ENCODE measurements at regions not wholly inside any gene's neighbourhood (a gene's known extent, or its start where the extent isn't known, plus 50 kb on each side); places are given as distances from the start of the nearest gene placed in this dataset.
"Not testable (repeated sequence)": the region's sequence is repeated elsewhere in the genome, so short reads cannot be mapped to it uniquely, and the experiment has no call there.

DNA sequence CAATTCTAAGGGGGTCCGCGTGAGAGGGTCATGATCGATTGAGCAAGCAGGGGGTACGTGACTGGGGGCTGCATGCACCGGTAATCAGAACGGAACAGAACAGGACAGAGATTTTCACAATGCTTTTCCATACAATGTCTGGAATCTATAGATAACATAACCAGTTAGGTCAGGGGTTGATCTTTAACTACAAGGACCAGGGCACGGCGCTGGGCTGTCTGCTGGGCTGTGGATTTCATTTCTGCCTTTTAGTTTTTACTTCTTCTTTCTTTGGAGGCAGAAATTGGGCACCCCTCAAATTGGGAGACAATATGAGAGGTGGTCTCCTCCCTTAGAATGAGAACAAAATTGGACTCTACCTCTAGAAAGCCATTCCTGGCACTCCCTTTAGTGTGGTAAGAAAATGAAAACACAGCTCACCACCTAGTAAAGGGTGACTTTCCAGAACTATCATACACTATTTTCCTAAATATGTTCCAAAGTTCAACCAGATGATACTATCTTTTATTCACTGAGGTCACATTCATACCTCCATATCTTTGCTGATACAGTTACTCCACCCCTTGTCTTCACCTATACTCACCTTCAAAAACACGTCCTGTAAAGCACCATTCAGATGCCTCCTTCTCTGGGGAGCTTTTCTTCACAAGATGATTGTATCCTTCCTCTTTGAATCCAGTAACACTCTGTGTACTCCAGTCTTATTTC is 1058.3 kb upstream of the SLIT2 start:
- DNase-seq, result no peak

DNA sequence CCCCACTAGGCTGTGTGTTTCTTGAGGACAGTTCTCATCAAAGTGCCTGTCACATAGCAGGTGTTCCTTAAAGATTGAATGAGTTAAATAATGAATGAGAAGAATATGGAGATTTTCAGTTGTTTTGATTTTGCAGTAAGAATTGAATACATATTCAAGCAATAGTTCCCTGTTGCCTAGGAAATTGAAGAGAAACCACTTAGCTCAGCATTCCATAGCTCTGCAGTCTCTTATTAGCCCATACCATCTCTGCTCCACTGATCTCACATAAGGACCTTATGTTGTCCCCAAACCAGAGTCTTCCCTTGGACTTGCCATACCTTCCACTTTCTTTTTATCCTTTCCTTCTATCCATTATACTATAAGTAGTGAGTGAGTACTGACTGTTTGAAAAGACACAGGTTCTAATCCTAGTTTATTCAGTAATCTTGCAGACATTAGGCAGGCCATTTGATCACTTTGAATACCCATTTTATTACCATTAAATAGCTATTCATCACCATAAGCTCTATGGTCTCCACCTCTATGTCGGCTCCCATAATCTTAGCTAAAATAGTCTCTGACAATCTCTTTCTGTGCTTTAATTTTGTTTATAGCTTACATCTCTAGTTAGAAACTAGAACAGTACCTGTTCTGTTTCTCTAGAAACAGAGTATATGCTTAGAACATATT is 1059.6 kb upstream of the SLIT2 start:
- no peak for DNase-seq

DNA sequence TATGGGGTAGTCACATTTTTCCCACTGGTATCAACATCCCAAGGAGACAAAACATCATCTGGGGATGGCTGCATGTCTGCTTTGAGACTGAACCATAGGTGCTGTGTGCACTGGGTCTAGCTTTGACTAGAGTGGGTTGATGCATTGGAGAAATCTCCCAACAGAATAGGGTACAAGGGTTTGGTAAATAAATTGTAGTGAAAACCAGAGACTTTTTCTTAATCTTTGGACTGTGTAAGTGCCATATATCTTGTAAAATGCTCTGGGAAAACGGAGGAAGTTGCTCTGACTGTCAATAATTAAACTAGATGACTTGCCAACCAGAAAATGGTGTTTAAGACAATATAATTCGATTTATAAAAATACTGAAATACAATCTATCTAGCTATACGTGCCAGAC is 1064.0 kb upstream of the SLIT2 start:
- DNase-seq, result no peak

DNA sequence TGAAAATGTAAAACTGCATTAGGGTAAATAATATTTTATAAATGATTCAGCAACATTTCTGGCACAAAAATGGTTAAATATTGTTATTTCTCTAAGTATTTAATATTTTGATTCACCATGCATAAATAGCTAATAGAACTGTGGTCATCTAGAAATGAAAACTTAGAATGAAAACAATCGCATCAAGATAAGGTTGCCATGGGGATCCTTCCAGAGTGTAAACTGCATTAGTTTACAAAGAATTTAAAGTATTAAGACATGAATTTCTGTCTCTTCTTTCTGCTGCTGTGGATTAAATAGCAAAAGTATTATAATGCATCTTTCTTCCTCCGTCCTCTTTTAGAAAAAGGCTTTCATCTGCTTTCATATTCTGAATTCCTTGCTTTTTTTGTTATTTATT is 1064.6 kb upstream of the SLIT2 start:
- DNase-seq, result no peak

DNA sequence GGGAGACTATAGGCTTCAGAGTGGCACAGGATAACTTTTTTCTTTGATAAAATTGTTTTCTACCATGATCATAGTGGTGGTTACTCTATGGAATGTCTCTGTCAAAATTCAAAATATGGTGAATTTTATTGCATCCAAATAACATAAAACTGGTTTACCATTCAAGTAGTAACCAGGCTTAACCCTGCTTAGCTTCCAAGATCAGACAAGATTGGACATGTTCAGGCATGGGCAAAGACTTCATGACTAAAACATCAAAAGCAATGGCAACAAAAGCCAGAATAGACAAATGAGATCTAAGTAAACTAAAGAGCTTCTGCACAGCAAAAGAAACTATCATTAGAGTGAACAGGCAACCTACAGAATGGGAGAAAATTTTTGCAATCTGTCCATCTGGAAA is 1070.1 kb upstream of the SLIT2 start:
- not testable (repeated sequence) for DNase-seq

DNA sequence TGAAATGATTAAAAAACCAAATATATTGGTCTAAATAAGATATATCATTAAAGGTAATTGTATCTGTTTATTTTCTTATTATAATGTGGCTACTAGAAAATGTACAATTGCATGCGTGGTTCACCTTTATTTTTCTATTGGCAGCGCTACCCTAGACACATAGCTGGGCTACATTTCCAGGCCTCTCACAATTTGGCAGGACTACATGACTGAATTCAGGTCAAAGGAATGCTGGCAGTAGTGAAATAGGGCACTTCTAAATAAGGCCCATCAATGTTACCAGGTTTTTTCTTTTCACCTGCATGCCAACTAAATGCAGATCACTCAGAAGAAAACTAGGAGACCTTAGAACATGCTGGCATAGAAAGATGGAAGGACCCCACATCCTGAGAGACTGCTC is 1072.9 kb upstream of the SLIT2 start:
- DNase-seq, result no peak

DNA sequence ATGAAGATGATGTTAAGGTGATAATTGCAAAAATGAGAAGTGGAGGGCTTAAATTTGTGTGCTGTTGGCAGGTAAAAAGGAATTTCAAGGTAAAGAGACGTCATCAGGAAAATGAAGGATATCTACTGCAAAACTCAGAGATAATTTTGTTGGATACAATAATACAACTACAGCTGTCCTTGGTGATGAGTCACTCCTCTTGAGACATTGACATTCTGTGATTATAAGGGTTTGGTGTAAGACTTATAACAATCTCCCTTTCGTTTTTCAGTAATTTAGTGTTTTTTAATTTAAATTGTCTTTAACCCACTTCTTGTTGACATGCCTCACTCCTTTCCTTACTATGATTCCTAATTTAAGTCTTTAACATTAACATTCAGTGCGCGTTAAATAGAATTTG is 1074.1 kb upstream of the SLIT2 start:
- no peak for DNase-seq

DNA sequence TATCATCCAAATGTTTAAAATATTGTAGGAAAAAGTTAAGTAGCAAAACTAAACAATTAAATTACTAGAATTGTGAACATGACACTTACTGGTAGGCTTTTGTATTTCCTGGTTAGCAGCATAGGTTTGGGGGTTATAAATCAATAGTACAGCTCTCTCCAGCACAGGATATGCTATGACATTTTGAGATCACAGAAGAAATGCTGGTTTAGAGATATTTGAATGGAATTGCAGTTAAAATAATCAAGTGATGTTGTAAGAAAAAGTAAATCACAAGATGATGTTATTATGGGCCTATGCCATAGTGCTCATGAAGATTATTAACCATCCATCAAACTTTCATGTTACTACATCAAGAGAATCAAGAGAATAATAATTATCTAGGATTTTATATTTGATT is 1079.9 kb upstream of the SLIT2 start:
- DNase-seq, result no peak

DNA sequence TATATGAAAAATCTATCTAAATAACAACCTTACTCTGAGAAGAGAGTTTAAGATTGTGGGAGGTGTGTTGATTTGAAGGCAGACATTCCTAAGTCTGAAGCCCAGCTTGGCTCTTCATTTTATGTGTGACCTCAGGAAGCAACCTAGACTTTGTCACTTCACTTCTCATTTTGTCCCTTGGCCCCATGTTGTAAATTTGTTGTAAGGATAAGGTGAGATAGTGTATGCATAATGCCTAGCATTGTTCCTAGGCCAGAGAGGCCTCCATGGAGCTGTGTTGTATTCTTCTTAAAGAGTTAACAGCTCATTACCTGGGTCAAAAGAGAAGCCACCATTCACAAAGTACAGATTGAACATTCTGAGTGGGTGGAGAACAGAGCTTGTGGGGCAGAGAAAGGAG is 1084.4 kb upstream of the SLIT2 start:
- no peak for DNase-seq

DNA sequence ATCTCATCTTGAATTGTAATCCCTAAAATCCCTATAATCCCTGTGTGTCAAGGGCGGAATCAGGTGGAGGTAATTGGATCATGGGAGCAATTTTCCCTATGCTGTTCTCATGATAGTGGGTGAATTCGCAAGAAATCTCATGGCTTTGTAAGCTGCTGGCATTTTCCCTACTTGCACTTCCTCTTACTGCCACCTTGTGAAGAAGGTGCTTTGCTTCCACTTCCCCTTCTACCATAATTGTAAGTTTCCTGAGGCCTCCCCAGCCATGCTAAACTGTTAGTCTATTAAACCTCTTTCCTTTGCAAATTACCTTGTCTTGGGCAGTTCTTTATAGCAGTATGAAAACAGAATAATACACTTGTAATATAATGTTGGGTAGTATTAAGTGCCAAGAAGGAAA is 1087.4 kb upstream of the SLIT2 start:
- no peak for DNase-seq

DNA sequence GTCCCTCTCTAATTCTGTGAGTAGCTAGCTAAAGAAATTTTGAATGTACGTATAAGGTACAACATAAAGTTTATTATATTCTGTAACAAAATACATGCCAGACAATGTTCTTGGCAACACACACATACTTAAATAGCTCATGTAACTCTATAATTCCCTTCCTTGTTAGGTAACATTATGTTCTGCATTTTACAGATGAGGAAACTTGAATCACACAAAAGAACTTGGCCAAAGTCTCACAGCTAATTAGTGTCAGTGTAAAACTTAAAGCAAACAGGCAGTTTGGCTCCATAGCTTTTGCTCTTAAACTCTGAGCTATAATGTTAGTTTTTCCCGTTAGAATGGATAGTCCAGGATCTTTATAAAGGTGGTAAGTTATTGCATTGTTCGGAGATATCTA is 1091.8 kb upstream of the SLIT2 start:
- DNase-seq, result no peak

DNA sequence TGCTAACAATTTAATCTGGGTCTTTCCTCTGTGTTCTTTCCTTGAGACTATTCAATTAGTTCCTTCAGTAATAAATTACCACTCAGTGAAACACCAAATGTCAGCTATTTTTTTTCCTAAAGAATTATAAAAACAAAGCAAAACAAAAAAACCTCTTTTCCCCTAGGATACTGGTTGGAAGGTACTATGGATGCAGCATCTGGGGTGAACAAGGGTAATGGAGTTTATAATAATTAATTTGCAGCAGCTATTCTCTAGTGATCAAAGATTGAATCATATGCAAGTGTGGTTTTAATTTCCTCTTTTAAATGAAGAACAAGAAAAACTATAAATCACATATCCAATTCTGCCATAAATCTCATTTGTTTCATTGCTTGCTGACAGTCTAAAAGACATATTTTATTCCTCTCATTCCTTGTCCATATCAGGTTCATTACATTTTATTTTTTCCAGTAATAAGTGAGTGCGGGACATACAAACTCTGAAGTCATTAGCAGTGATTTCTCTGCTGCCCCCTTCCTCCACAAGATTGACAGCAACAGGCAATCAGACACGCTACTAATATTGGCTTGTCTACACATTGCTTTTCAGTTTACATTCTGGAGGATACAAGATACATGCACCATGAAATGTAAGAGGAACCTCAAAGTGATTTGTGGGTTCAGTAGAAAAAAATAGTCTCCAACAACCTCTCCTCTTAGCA is 1093.4 kb upstream of the SLIT2 start:
- DNase-seq, result no peak

DNA sequence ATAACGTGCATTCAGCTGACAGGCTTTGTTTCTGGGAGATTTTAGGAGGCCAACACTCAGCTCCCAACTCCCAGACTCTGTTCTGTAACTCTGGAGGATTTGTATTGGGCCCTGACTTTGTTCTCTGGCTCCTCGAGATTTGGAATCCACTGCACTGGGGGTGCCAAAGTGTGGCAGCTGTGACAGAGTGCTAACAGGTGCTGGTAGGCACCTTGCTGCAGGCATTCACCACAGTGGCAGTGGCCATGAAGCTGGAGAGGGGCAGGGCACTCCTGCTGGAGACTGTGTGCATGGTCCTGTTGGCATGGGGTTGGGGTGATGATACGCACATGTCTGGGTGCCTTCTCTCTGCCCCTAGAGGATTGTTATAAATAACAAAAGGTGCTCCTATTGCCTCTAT is 1094.9 kb upstream of the SLIT2 start:
- no peak for DNase-seq

DNA sequence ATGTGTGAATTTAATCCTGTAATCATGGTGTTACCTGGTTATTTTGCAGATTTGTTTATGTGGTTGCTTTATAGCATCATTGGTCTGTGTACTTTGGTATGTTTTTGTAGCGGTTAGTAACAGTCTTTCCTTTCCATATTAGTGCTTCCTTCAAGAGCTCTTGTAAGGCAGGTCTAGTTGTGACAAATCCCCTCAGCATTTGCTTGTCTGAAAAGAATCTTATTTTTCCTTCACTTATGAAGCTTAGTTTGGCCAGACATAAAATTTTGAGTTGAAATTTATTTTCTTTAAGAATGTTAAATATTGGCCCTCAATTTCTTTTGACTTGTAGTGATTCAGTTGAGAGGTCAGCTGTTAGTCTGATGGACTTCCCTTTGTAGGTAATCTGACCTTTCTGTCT is 1096.1 kb upstream of the SLIT2 start:
- DNase-seq, result no peak

DNA sequence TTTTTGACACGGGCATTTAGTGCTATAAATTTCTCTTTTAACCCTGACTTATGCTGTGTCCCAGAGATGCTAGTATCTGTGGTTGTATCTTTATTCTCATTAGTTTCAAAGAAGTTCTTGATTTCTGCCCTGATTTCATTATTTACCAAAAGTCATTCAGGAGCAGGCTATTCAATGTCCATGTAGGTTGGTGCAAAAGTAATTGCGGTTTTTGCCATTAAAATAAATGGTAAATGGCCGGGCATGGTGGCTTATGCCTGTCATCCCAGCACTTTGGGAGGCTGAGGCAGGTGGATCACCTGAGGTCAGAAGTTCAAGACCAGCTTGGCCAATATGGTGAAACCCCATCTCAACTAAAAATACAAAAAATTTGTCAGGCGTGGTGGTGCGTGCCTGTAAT is 1097.4 kb upstream of the SLIT2 start:
- not testable (repeated sequence) for DNase-seq

DNA sequence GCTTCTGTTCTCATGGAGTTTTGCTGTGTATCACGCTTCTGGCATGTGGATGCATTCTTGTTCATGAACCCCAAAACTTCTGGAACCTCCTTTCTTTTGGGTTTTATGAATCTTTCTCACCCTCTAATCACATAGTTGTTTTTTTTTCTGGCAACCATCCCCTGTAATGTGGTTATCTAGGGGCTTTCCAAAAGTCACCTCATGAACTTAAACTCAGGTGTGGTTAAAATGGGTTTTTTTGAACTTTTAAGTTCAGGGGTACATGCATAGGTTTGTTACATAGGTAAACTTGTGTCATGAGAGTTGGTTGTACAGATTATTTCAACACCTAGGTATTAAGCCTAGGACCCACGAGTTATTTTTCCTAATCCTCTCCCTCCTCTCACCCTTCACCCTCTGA is 1099.4 kb upstream of the SLIT2 start:
- DNase-seq, result no peak

DNA sequence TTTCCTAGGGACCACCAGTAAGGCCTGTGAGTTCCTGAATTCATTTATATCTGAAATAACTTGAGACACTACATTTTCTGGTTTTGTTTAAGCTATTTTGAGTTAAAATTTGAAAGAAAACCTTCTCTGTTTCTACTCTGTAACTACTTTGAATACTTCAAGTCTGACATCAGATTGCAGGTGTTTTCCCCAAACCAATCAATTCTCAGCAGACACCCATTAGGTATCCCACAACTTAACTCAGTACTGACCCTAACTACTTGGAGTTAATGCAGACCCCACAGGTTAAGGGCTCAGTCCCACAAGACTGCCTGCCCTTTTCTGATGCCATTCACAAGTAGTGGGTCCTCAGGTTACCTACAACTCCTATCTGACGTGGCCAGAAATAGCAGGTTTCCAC is 1100.0 kb upstream of the SLIT2 start:
- DNase-seq, result no peak

DNA sequence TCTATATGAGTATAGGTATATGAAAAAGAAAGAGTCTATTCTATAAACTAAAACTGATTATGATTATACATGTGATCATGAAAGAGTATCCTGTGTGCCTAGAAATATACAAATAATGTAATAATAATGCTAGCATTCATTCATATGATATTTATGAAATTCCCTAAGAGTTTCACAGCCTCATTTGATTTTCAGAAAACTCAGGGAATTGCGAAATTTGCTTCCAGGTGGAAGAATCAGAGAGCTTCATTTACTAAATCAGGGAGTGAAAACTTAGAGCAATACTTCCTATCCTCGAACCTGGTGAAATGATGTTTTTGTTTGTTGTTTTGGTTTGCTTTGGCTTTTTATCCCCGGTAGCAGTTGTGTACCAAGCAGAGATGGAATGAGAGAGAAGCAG is 1105.7 kb upstream of the SLIT2 start:
- DNase-seq, result no peak

DNA sequence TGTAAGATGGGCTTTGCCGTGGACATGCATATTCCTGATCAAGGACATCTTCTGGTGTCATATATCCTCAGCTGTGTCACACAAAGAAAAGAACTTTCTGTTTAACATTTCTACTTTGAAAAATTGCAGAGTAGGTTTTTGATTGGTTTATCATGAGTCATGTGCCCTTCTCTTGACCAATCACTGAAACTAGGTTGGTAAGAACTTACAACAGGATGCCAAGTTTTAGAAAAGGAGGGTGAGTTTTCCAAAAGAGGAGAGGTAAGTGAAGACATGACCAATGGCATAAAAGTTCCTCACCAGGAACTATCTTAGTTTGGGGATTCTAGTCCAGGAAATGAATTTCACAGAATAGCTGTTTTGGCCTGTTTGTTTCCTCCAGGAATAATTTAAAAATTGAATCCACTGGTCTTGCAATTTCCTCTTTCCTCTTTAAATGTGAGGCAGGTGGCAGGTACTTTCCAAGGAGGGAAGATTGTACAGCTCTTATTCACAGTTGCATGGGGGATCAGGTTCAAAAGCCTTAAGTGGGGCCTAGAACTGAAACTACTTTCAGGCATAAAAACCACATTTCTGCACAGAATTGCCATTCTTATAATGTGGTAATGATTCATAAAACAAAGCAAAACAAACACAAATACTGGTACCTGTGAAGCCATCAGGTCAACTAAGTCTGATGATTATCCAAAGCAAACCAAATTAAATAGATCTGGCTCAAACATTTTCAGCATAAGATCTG is 1114.5 kb upstream of the LCORL start:
- DNase-seq, result no peak

DNA sequence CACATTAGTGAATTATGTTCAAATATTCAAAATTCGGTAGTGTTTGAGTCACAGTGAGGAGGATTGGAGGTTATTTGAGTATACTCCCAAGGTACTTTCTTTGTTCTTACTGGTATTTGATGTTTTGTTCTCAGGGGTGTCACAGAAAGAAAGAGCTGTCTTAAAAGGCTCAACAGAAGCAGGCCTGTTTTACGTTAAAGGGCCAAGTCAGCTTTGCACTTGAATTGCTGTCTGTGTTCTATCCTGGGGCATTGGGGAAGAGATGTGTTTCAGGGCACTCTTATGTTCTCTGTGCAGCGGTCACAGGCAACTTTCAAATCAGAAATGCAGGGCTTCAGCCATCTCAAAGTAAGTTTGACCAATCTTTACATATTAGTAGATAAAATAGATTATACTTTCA is 1113.1 kb upstream of the LCORL start:
- no peak for DNase-seq

DNA sequence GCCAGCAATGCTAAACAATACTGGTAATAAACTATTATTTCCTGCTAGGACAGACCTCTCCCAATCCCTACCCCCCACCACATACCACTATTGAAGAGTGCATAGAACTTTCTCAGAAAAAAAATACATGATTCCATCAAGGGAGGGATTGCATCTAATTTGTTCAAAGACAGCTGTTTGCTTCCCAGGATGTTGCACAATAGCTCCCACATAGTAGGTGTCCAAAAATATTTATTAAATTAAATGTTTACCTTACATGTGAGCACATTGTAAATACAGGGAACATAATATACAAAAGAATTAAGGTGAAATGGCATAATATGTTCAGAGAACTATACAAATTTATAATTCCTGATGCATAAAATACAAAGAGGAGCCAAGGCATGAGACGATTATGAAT is 1111.8 kb upstream of the LCORL start:
- DNase-seq, result no peak

DNA sequence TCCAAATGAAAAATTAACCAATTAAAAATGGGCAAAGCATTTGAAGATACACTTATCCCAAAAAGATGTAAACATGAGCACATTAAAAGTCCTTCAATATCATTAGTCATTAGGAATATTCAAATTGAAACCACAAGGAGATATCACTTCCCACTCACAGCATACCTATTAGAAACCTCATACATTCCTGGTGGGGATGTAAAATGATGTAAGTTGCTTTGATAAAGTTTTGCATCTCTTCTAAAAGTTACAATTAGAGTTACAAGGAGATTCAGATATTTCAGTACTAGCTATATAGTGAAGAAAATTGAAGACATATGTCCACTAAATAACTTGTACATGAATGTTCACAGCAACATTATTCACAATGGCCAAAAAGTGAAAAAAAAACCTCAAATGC is 1109.3 kb upstream of the LCORL start:
- no peak for DNase-seq

DNA sequence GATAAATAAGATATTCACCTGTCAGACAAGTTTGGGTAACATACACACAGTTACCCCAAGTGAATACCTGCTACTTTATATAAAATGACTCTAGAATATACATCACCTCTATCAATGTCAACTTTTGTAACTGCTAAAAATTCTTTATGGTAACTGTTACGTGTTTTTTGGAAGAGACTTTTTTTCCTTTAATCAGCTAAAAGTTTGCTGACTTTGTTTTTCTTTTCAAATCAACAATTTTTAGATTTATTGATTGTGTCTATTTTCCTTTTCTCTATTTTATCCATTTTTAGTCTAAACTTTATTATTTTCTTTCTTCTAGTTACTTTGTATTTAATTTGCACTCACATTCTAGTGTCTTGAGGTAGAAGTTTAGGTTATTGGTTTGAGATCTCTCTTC is 1106.6 kb upstream of the LCORL start:
- DNase-seq, result no peak

DNA sequence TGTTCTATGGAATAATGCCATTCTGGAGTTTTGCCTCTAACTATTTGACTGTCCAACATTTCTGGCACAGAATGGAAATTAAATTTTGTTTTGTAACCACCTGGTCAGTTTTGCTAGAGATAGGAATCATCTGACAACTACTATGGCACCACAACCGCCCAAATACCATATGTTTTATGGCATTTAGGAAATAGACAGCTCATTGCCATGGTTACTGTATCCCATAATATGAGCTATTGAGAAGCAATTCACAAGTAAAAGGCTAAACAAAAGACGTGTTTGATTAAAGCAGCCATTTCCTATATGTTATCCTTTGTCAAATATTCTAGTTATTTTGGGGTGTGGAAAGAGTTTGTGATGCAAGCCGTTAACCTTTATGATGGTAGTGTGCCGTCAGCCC is 1105.3 kb upstream of the LCORL start:
- DNase-seq, result no peak

Data from DMS79 treated with DMSO at 0.1 percent for 48 hours (cell line).